Body of pancreas (tissue), 4 donors: ENCODE measurements at regions not wholly inside any gene's neighbourhood (a gene's known extent, or its start where the extent isn't known, plus 50 kb on each side); places are given as distances from the start of the nearest gene placed in this dataset.

ENCODE experiments used
- POLR2A ChIP-seq, 3 donors: fragments of 450-650 bp; IDR thresholded peaks; one replicate each; pipeline ENCODE4 v1.6.1; 2016; ENCODE audit warnings: antibody characterized with exemption in 3 of 3, mild to moderate bottlenecking in 2 of 3
- TF ChIP-seq, protein P1 (sequence below), 7 experiments: fragments of 450-650 bp in 4 of 7; fragments of 200-600 bp in 3 of 7; sonication (generic) in 3 of 7; IDR thresholded peaks; one replicate each; pipeline ENCODE4 v1.5.1; 2016 to 2019; ENCODE audit warnings: antibody characterized with exemption in 7 of 7

DNA sequence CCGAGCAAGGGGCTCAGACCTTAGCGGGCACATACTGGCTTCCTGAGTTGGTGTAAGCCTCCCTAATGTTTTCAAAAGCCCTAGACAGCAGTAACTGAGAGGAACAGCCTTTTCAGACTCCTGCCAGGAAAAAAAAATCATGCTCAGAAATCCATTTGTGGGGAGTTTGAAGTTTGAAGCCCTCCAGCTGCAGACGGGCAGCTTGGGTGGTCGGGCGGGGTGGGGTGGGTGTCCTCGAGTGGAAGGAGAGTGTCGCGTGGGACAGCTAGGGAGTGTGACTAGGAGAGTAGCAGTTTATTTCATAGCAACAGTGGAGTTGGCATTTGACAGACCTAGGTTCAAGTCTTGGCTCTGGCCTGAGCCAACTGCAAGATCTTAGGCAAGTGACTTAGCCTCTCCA, 90.7 kb upstream of the PITX1 start:
- TF ChIP-seq, protein P1, sequence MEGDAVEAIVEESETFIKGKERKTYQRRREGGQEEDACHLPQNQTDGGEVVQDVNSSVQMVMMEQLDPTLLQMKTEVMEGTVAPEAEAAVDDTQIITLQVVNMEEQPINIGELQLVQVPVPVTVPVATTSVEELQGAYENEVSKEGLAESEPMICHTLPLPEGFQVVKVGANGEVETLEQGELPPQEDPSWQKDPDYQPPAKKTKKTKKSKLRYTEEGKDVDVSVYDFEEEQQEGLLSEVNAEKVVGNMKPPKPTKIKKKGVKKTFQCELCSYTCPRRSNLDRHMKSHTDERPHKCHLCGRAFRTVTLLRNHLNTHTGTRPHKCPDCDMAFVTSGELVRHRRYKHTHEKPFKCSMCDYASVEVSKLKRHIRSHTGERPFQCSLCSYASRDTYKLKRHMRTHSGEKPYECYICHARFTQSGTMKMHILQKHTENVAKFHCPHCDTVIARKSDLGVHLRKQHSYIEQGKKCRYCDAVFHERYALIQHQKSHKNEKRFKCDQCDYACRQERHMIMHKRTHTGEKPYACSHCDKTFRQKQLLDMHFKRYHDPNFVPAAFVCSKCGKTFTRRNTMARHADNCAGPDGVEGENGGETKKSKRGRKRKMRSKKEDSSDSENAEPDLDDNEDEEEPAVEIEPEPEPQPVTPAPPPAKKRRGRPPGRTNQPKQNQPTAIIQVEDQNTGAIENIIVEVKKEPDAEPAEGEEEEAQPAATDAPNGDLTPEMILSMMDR (IDR thresholded peaks at IDR 0.05) = no peak
- TF ChIP-seq POLR2A (IDR thresholded peaks at IDR 0.05) = no peak
